ENCODE measurements at regions not wholly inside any gene's neighbourhood (a gene's known extent, or its start where the extent isn't known, plus 50 kb on each side); places are given as distances from the start of the nearest gene placed in this dataset.

GRCh38 chr5:115372146-115372545 is 75.7 kb upstream of the CCDC112 start:
- no peak for DNase-seq

DNA sequence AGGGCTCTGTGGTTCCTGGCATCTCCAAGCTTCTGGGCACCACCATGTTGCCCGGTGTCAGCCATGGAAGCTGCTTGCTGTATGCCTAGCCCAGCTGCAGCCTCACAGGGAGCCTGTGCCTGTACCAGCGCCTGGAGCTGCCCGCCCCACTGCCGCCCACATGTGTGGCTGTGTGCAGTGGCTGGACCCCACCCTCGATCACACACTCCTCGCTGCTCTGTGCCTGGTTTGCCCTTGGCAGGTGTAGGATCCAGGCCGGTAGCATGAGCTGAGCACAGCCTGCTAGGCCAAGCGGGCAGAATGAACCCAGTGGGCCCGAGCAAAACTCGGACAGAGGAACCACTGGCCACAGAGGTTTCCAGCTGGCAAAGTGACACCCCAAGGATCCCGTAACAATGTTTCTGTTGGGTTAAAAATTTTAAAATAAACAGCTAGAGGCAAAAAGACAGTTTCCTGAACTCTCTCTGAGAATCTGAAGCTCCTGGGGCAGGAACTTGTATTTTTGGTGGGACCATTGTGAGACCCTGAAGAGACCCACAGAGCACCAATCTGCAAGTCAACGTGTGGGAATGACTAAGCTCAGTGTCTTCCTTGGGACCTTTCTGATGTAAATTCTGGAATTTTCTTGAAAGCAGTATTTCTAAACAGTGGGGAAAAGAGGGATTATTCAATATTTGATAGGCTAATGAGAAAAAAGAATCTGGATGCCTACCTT is 73.1 kb upstream of the CCDC112 start:
- DNase-seq: no peak

- no peak for DNase-seq
Observed at GRCh38 chr5:115366223-115366622, 69.8 kb upstream of the CCDC112 start.

GRCh38 chr5:115363879-115364278 is 67.4 kb upstream of the CCDC112 start:
- no peak for DNase-seq

- no peak for DNase-seq
Observed at GRCh38 chr5:115360046-115360685, 63.7 kb upstream of the CCDC112 start.

- no peak for DNase-seq
Observed at GRCh38 chr5:115355767-115356381, 59.4 kb upstream of the CCDC112 start.

DNA sequence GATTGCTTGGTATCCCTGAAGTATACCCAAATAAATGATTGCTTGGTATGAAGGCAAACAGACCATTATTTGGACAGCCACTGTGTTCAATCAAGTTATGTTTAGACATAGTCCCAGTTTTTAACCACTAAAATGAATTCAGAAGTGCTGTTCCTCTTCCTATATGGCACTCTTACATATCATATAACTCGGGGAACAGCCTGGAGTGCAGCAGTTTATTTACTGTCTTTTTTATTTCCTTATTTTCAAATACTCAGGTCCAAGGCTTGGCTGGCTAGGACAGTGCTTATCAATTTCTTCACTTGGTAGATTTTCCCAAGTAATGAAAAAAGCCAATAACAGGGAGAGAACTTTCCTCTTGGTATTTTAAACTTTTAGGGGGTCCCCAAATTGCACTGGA is 58.6 kb upstream of the CCDC112 start:
- no peak for DNase-seq

- DNase-seq: no peak
Observed at GRCh38 chr5:115354246-115354645, 57.8 kb upstream of the CCDC112 start.

- DNase-seq: no peak
Observed at GRCh38 chr5:115352571-115352970, 56.1 kb upstream of the CCDC112 start.

GRCh38 chr5:115351356-115352195 is 55.1 kb upstream of the CCDC112 start:
- DNase-seq: no peak

DNA sequence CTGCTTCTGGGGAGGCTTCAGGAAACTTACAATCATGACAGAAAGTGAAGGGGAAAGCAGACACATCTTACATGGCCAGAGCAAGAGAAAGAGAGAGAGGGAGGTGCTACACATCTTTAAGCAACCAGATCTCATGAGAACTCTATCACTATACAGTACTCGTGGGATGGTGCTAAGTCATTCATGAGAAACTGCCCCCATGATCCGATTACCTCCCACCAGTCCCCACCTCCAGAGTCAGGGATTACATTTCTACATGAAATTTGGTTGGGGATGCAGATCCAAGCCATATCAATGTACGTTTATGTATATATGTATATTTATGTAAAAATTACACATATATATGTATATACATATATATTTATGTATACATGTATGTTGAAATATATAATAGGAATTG is 54.4 kb upstream of the CCDC112 start:
- DNase-seq: no peak

- DNase-seq: no peak
Observed at GRCh38 chr5:115349001-115349817, 52.8 kb upstream of the CCDC112 start.

DNA sequence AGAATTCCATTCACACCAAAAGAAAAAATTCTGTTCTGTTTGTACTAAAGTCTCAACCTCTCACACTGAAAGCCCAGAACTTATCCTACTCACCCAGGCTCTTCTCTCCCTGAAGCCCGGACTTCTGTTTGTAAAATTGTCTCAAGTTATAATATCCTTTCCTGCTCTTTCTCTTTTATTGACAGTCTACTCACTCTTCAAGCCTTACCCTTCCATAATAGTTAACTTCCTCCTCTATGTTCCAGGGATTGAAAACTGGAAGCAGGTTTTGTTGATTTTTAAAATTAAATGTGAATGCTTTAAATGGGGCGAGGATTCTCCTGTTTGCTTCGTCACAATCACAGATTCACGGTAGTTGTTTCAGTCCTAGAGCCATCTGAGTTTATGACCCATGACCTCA is 51.7 kb upstream of the CCDC112 start:
- no peak for DNase-seq

All from CD4-positive, alpha-beta T cell treated with Interleukin-17A for 1 hour (primary cell).